K562 (cell line): ENCODE measurements at regions not wholly inside any gene's neighbourhood (a gene's known extent, or its start where the extent isn't known, plus 50 kb on each side); places are given as distances from the start of the nearest gene placed in this dataset.

Experiments used
- BDP1 ChIP-seq: IDR thresholded peaks from 3 replicates; pipeline ENCODE4 v1.6.1; 2011; ENCODE audit not compliant: insufficient read length, insufficient read depth
- EP400 ChIP-seq: fragments of 450-650 bp; IDR thresholded peaks from 2 replicates; pipeline ENCODE4 v1.6.1; 2017; ENCODE audit warnings: antibody characterized with exemption, mild to moderate bottlenecking, moderate library complexity
- MYBL2 ChIP-seq, 2 experiments: fragments of 450-650 bp in 1 of 2; sonication (generic) in 1 of 2; formaldehyde crosslinking in 1 of 2; IDR thresholded peaks; 2 replicates each; pipeline versions ENCODE4 v1.6.1 to v1.8.1; 2017 to 2022; ENCODE audit warnings: borderline replicate concordance in 1 of 2, inconsistent platforms in 1 of 2, low read depth in 1 of 2, mild to moderate bottlenecking in 1 of 2, missing genetic modification reagents in 1 of 2, moderate library complexity in 1 of 2
- POLR2AphosphoS5 ChIP-seq: IDR thresholded peaks from 2 replicates; pipeline ENCODE4 v1.6.1; 2011; ENCODE audit warnings: mild to moderate bottlenecking, low read depth, low read length, moderate library complexity; ENCODE audit not compliant: control insufficient read depth, insufficient read depth
- ZC3H11A ChIP-seq: IDR thresholded peaks from 2 replicates; pipeline ENCODE4 v1.6.1; 2012; ENCODE audit warnings: low read depth, low read length, improper control_type of control experiment
- TF ChIP-seq, protein P1 (sequence below): sonication (generic); formaldehyde crosslinking; IDR thresholded peaks from 2 replicates; pipeline ENCODE4 v1.9.0; 2022; ENCODE audit warnings: mild to moderate bottlenecking, missing genetic modification reagents
- TF ChIP-seq, protein P2 (sequence below), 3 experiments: IDR thresholded peaks in 2 of 3; conservative IDR thresholded peaks in 1 of 3; 2 replicates each; pipeline ENCODE4 v1.5.1; 2011 to 2012; ENCODE audit warnings: low read length in 3 of 3, mild to moderate bottlenecking in 3 of 3, control low read depth in 2 of 3, improper control_type of control experiment in 1 of 3, inconsistent platforms in 1 of 3, low read depth in 1 of 3, mixed read lengths in 1 of 3, moderate library complexity in 1 of 3; ENCODE audit not compliant: insufficient read depth in 2 of 3

DNA sequence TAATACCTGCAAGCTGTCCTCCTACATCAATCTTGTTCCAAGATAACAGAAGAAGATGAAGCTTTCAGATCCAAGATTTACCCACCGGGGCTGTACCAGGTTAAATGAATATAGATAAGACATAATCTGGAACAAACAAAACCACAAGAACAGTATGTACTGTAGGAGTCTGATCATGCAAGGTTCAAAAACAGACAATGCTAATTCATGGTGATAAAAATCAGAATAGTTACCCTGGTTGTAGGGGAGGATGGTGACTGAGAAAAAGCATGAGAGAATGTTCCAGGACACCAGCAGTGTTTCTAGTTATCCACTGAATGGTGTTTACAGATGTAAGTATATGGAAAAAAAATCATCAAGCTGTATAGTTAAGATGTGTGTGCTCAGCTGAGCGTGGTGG, 211.6 kb upstream of the TBL1X start:
- no peak for TF ChIP-seq EP400
- no peak for TF ChIP-seq BDP1
- TF ChIP-seq, protein P1, sequence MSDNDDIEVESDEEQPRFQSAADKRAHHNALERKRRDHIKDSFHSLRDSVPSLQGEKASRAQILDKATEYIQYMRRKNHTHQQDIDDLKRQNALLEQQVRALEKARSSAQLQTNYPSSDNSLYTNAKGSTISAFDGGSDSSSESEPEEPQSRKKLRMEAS = no peak
- TF ChIP-seq, protein P2, sequence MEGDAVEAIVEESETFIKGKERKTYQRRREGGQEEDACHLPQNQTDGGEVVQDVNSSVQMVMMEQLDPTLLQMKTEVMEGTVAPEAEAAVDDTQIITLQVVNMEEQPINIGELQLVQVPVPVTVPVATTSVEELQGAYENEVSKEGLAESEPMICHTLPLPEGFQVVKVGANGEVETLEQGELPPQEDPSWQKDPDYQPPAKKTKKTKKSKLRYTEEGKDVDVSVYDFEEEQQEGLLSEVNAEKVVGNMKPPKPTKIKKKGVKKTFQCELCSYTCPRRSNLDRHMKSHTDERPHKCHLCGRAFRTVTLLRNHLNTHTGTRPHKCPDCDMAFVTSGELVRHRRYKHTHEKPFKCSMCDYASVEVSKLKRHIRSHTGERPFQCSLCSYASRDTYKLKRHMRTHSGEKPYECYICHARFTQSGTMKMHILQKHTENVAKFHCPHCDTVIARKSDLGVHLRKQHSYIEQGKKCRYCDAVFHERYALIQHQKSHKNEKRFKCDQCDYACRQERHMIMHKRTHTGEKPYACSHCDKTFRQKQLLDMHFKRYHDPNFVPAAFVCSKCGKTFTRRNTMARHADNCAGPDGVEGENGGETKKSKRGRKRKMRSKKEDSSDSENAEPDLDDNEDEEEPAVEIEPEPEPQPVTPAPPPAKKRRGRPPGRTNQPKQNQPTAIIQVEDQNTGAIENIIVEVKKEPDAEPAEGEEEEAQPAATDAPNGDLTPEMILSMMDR (IDR thresholded peaks at IDR 0.05 in 2 of 3, conservative IDR thresholded peaks at IDR 0.05 in 1 of 3; ENCODE audit: insufficient read depth in 2 of 3, low read depth in 1 of 3, low read length in 3 of 3) = no peak
- TF ChIP-seq POLR2AphosphoS5 = no peak
- TF ChIP-seq ZC3H11A = no peak
- TF ChIP-seq MYBL2 (IDR thresholded peaks at IDR 0.05; ENCODE audit: low read depth) = no peak
- no peak for TF ChIP-seq MYBL2 (CRISPR knock-in tag; IDR thresholded peaks at IDR 0.05; ENCODE audit: borderline replicate concordance)
